BLaER1 (cell line): ENCODE measurements at regions not wholly inside any gene's neighbourhood (a gene's known extent, or its start where the extent isn't known, plus 50 kb on each side); places are given as distances from the start of the nearest gene placed in this dataset.

Experiments
- H3K27ac ChIP-seq: shearing (Covaris generic); formaldehyde crosslinking; 2 replicates; pipeline ENCODE4 v1.8.1; 2022
- H3K27me3 ChIP-seq: shearing (Covaris generic); formaldehyde crosslinking; 2 replicates; pipeline ENCODE4 v1.8.1; 2022
- H3K36me3 ChIP-seq: shearing (Covaris generic); formaldehyde crosslinking; 2 replicates; pipeline ENCODE4 v1.8.1; 2022
- H3K4me1 ChIP-seq: shearing (Covaris generic); formaldehyde crosslinking; 2 replicates; pipeline ENCODE4 v1.8.1; 2022
- H3K4me2 ChIP-seq: shearing (Covaris generic); formaldehyde crosslinking; 2 replicates; pipeline ENCODE4 v1.8.1; 2022
- H3K4me3 ChIP-seq: shearing (Covaris generic); formaldehyde crosslinking; 2 replicates; pipeline ENCODE4 v1.8.1; 2022
- H3K9ac ChIP-seq: shearing (Covaris generic); formaldehyde crosslinking; 2 replicates; pipeline ENCODE4 v1.8.1; 2022
- H3K9me3 ChIP-seq: shearing (Covaris generic); formaldehyde crosslinking; 2 replicates; pipeline ENCODE4 v1.8.1; 2022
- H4K20me1 ChIP-seq: shearing (Covaris generic); formaldehyde crosslinking; 2 replicates; pipeline ENCODE4 v1.8.1; 2022
- Cebpa-rat ChIP-seq: shearing (Covaris generic); IDR thresholded peaks from 2 replicates; pipeline ENCODE4 v1.8.1; 2022

- Histone ChIP-seq H4K20me1 (no peaks in the 10 kb centered on the region), H3K9me3 (no peaks in the 10 kb centered on the region), H3K36me3 (no peaks in the 10 kb centered on the region), H3K4me3 (no peak overlapping the region), H3K27ac (no peak overlapping the region), H3K4me2 (no peak overlapping the region), H3K27me3 (no peaks in the 10 kb centered on the region), H3K4me1 (no peaks in the 10 kb centered on the region), H3K9ac (no peak overlapping the region)
- TF ChIP-seq Cebpa-rat: no peak
Measured at GRCh38 chr3:25306066-25306465, 122.0 kb upstream of the RARB start.

- Histone ChIP-seq H3K4me3 (no peak overlapping the region), H4K20me1 (no peaks in the 10 kb centered on the region), H3K4me2 (no peak overlapping the region), H3K27ac (no peak overlapping the region), H3K9ac (no peak overlapping the region), H3K27me3 (no peaks in the 10 kb centered on the region), H3K9me3 (no peaks in the 10 kb centered on the region), H3K36me3 (no peaks in the 10 kb centered on the region), H3K4me1 (no peaks in the 10 kb centered on the region)
- no peak for TF ChIP-seq Cebpa-rat
Measured at GRCh38 chr3:25306705-25307104, 121.4 kb upstream of the RARB start.

- no peak overlapping the region for H3K9ac ChIP-seq
- no peaks in the 10 kb centered on the region for H3K36me3 ChIP-seq
- TF ChIP-seq Cebpa-rat: no peak
Measured at GRCh38 chr3:25313286-25313685, 114.8 kb upstream of the RARB start.

GRCh38 chr3:25324954-25325655, 103.0 kb upstream of the RARB start:
- Histone ChIP-seq H3K27ac (no peak overlapping the region), H3K4me1 (no peaks in the 10 kb centered on the region), H3K4me2 (no peak overlapping the region), H3K9ac (no peak overlapping the region), H3K9me3 (no peaks in the 10 kb centered on the region), H3K36me3 (no peaks in the 10 kb centered on the region), H3K27me3 (no peaks in the 10 kb centered on the region), H3K4me3 (no peak overlapping the region), H4K20me1 (no peaks in the 10 kb centered on the region)
- no peak for TF ChIP-seq Cebpa-rat

More at GRCh38 chr3:25313286-25313685, 114.8 kb upstream of the RARB start:
- Histone ChIP-seq H3K4me3 (no peak overlapping the region), H3K27ac (no peak overlapping the region), H3K27me3 (no peaks in the 10 kb centered on the region), H4K20me1 (no peaks in the 10 kb centered on the region), H3K4me2 (no peak overlapping the region), H3K9me3 (no peaks in the 10 kb centered on the region), H3K4me1 (no peaks in the 10 kb centered on the region)

GRCh38 chr3:25335356-25335755, 92.7 kb upstream of the RARB start:
- Histone ChIP-seq H3K9me3 (no peaks in the 10 kb centered on the region), H3K4me1 (no peaks in the 10 kb centered on the region), H3K27ac (no peak overlapping the region), H3K9ac (no peak overlapping the region), H3K27me3 (no peaks in the 10 kb centered on the region), H3K4me2 (no peak overlapping the region), H3K4me3 (no peak overlapping the region), H3K36me3 (no peaks in the 10 kb centered on the region), H4K20me1 (no peaks in the 10 kb centered on the region)
- TF ChIP-seq Cebpa-rat: no peak

- Histone ChIP-seq H3K9ac (no peak overlapping the region), H3K27ac (no peak overlapping the region), H3K4me1 (no peaks in the 10 kb centered on the region), H3K9me3 (no peaks in the 10 kb centered on the region), H3K27me3 (no peaks in the 10 kb centered on the region), H3K36me3 (no peaks in the 10 kb centered on the region), H3K4me3 (no peak overlapping the region), H4K20me1 (no peaks in the 10 kb centered on the region), H3K4me2 (no peak overlapping the region)
- no peak for TF ChIP-seq Cebpa-rat
Measured at GRCh38 chr3:25338158-25338725, 89.8 kb upstream of the RARB start.

GRCh38 chr3:25339225-25339624, 88.8 kb upstream of the RARB start:
- Histone ChIP-seq H3K36me3 (no peaks in the 10 kb centered on the region), H3K27me3 (no peaks in the 10 kb centered on the region), H3K9me3 (no peaks in the 10 kb centered on the region), H3K4me1 (no peaks in the 10 kb centered on the region), H3K27ac (no peak overlapping the region), H3K4me3 (no peak overlapping the region), H3K4me2 (no peak overlapping the region), H4K20me1 (no peaks in the 10 kb centered on the region), H3K9ac (no peak overlapping the region)
- TF ChIP-seq Cebpa-rat: no peak

GRCh38 chr3:25344670-25345069, 83.4 kb upstream of the RARB start:
- Histone ChIP-seq H4K20me1 (no peaks in the 10 kb centered on the region), H3K4me3 (no peak overlapping the region), H3K9me3 (no peaks in the 10 kb centered on the region), H3K4me1 (peaks cover under 1% of the 10 kb centered on the region; the same call in 1 of the 2 replicates), H3K4me2 (no peak overlapping the region), H3K9ac (no peak overlapping the region), H3K27me3 (no peaks in the 10 kb centered on the region), H3K27ac (no peak overlapping the region), H3K36me3 (no peaks in the 10 kb centered on the region)
- no peak for TF ChIP-seq Cebpa-rat

GRCh38 chr3:25349095-25349494, 79.0 kb upstream of the RARB start:
- no peaks in the 10 kb centered on the region for H3K36me3 ChIP-seq
- H3K4me2 ChIP-seq: no peak overlapping the region
- H3K4me1 ChIP-seq: peaks cover 5% of the 10 kb centered on the region; the same call in 1 of the 2 replicates
- H3K9me3 ChIP-seq: no peaks in the 10 kb centered on the region
- no peaks in the 10 kb centered on the region for H4K20me1 ChIP-seq
- no peaks in the 10 kb centered on the region for H3K27me3 ChIP-seq
- H3K27ac ChIP-seq: no peak overlapping the region
- H3K9ac ChIP-seq: no peak overlapping the region
- TF ChIP-seq Cebpa-rat: no peak
- H3K4me3 ChIP-seq: no peak overlapping the region

GRCh38 chr3:25349828-25350724, 78.0 kb upstream of the RARB start:
- H3K4me2 ChIP-seq: no peak overlapping the region
- H3K36me3 ChIP-seq: no peaks in the 10 kb centered on the region
- peaks cover 5% of the 10 kb centered on the region; the same call in 1 of the 2 replicates for H3K4me1 ChIP-seq
- no peaks in the 10 kb centered on the region for H3K27me3 ChIP-seq
- H3K9ac ChIP-seq: no peak overlapping the region
- H3K9me3 ChIP-seq: no peaks in the 10 kb centered on the region
- no peak overlapping the region for H3K4me3 ChIP-seq
- H4K20me1 ChIP-seq: no peaks in the 10 kb centered on the region
- TF ChIP-seq Cebpa-rat: no peak
- no peak overlapping the region for H3K27ac ChIP-seq
